SK-N-SH treated with all-trans-retinoic acid at 6 μM for 48 hours (cell line): ENCODE measurements at regions not wholly inside any gene's neighbourhood (a gene's known extent, or its start where the extent isn't known, plus 50 kb on each side); places are given as distances from the start of the nearest gene placed in this dataset.

Experiments used
- ATAC-seq: fragments of 200-7000 bp; cut with Tn5 transposase; 3 replicates; pipeline ENCODE4 v1.9.1; 2020; ENCODE audit warnings: mild to moderate bottlenecking, moderate library complexity
- ARNTL ChIP-seq: fragments of 450-650 bp; formaldehyde crosslinking; IDR thresholded peaks from 2 replicates; pipeline ENCODE4 v1.5.0; 2020; ENCODE audit warnings: low read depth, mild to moderate bottlenecking, moderate library complexity, borderline replicate concordance
- BACH2 ChIP-seq: fragments of 250-450 bp; sonication (Bioruptor Pico); IDR thresholded peaks from 2 replicates; pipeline ENCODE4 v1.9.0; 2021; ENCODE audit warnings: mild to moderate bottlenecking, borderline replicate concordance
- CREB5 ChIP-seq: fragments of 250-450 bp; sonication (Bioruptor Pico); IDR thresholded peaks from 2 replicates; pipeline ENCODE4 v1.5.1; 2020; ENCODE audit warnings: low read depth, mild to moderate bottlenecking, moderate library complexity
- CSRNP3 ChIP-seq: fragments of 250-450 bp; sonication (Bioruptor Pico); IDR thresholded peaks from 2 replicates; pipeline ENCODE4 v1.5.1; 2021; ENCODE audit warnings: mild to moderate bottlenecking, moderate library complexity
- ESRRG ChIP-seq: fragments of 250-450 bp; sonication (Bioruptor Pico); IDR thresholded peaks from 2 replicates; pipeline ENCODE4 v1.6.1; 2021; ENCODE audit warnings: mild to moderate bottlenecking
- GLIS3 ChIP-seq: fragments of 250-450 bp; sonication (Bioruptor Pico); IDR thresholded peaks from 2 replicates; pipeline ENCODE4 v1.5.0; 2020; ENCODE audit warnings: mild to moderate bottlenecking, moderate library complexity
- ISL1 ChIP-seq: fragments of 250-450 bp; sonication (Bioruptor Pico); IDR thresholded peaks from 2 replicates; pipeline ENCODE4 v2.1.2; 2022; ENCODE audit warnings: mild to moderate bottlenecking, moderate library complexity
- OSR1 ChIP-seq: fragments of 250-450 bp; sonication (Bioruptor Pico); IDR thresholded peaks from 2 replicates; pipeline ENCODE4 v1.8.0; 2022; ENCODE audit warnings: moderate library complexity, mild to moderate bottlenecking, inconsistent platforms
- PATZ1 ChIP-seq: fragments of 250-450 bp; sonication (Bioruptor Pico); IDR thresholded peaks from 2 replicates; pipeline ENCODE4 v1.8.0; 2020; ENCODE audit warnings: mild to moderate bottlenecking, moderate library complexity, borderline replicate concordance
- POU6F1 ChIP-seq: fragments of 250-450 bp; sonication (Bioruptor Pico); IDR thresholded peaks from 2 replicates; pipeline ENCODE4 v1.8.0; 2021; ENCODE audit warnings: low read depth, mild to moderate bottlenecking, moderate library complexity, borderline replicate concordance
- RARB ChIP-seq: fragments of 250-450 bp; sonication (Bioruptor Pico); IDR thresholded peaks from 2 replicates; pipeline ENCODE4 v1.8.0; 2021; ENCODE audit warnings: mild to moderate bottlenecking, moderate library complexity
- SNAI2 ChIP-seq: fragments of 250-450 bp; sonication (Bioruptor Pico); IDR thresholded peaks from 2 replicates; pipeline ENCODE4 v1.5.0; 2020; ENCODE audit warnings: mild to moderate bottlenecking, moderate library complexity
- TCF4 ChIP-seq: fragments of 250-450 bp; sonication (Bioruptor Pico); IDR thresholded peaks from 2 replicates; pipeline ENCODE4 v1.8.0; 2021; ENCODE audit warnings: mild to moderate bottlenecking, moderate library complexity, borderline replicate concordance
- TOX ChIP-seq: fragments of 250-450 bp; sonication (Bioruptor Pico); IDR thresholded peaks from 2 replicates; pipeline ENCODE4 v1.8.0; 2021; ENCODE audit warnings: mild to moderate bottlenecking, moderate library complexity, borderline replicate concordance
- TSHZ2 ChIP-seq: fragments of 250-450 bp; sonication (Bioruptor Pico); IDR thresholded peaks from 2 replicates; pipeline ENCODE4 v1.5.0; 2020; ENCODE audit warnings: mild to moderate bottlenecking, moderate library complexity
- ZC3H10 ChIP-seq: fragments of 250-450 bp; sonication (Bioruptor Pico); IDR thresholded peaks from 2 replicates; pipeline ENCODE4 v1.5.1; 2021; ENCODE audit warnings: mild to moderate bottlenecking, moderate library complexity
- ZFP3 ChIP-seq: fragments of 250-450 bp; sonication (Bioruptor Pico); IDR thresholded peaks from 2 replicates; pipeline ENCODE4 v1.5.0; 2020; ENCODE audit warnings: mild to moderate bottlenecking, moderate library complexity
- ZFP30 ChIP-seq: fragments of 450-650 bp; formaldehyde crosslinking; IDR thresholded peaks from 2 replicates; pipeline ENCODE4 v1.5.0; 2022; ENCODE audit warnings: mild to moderate bottlenecking, moderate library complexity
- ZNF565 ChIP-seq: fragments of 450-650 bp; formaldehyde crosslinking; conservative IDR thresholded peaks from 2 replicates; pipeline ENCODE4 v1.5.0; 2020; ENCODE audit warnings: low read depth, mild to moderate bottlenecking, moderate library complexity
- ZNF70 ChIP-seq: fragments of 450-650 bp; formaldehyde crosslinking; IDR thresholded peaks from 2 replicates; pipeline ENCODE4 v1.5.0; 2020; ENCODE audit warnings: mild to moderate bottlenecking, moderate library complexity
- ZNF8 ChIP-seq: fragments of 450-650 bp; formaldehyde crosslinking; IDR thresholded peaks from 2 replicates; pipeline ENCODE4 v1.5.0; 2020; ENCODE audit warnings: mild to moderate bottlenecking, moderate library complexity

GRCh38 chr16:55976815-55977214 lies 101.6 kb upstream of the CES5A start:
- TF ChIP-seq ZC3H10 (CRISPR knock-in tag) (no peak), ESRRG (CRISPR knock-in tag) (no peak)
- ATAC-seq = no peak

GRCh38 chr16:55971447-55971846 lies 96.3 kb upstream of the CES5A start:
- TF ChIP-seq ZFP3 (CRISPR knock-in tag) (no peak), OSR1 (no peak), TCF4 (CRISPR knock-in tag) (no peak)
- no peak for ATAC-seq

- TF ChIP-seq ARNTL (no peak), ZFP30 (CRISPR knock-in tag) (no peak), GLIS3 (CRISPR knock-in tag) (no peak), ESRRG (CRISPR knock-in tag) (no peak), TOX (CRISPR knock-in tag) (no peak)
- ATAC-seq = no peak
Observed at GRCh38 chr16:55968221-55968620, 93.0 kb upstream of the CES5A start.

- TF ChIP-seq CSRNP3 (CRISPR knock-in tag) (no peak), ZNF70 (CRISPR knock-in tag) (no peak), POU6F1 (CRISPR knock-in tag) (no peak), TCF4 (CRISPR knock-in tag) (no peak), CREB5 (CRISPR knock-in tag) (no peak), ZNF565 (CRISPR knock-in tag) (no peak), ZFP3 (CRISPR knock-in tag) (no peak), PATZ1 (CRISPR knock-in tag) (no peak), ZC3H10 (CRISPR knock-in tag) (no peak), ESRRG (CRISPR knock-in tag) (no peak), SNAI2 (no peak), ZNF8 (CRISPR knock-in tag) (no peak), BACH2 (CRISPR knock-in tag) (no peak), ARNTL (no peak), RARB (CRISPR knock-in tag) (no peak), ISL1 (CRISPR knock-in tag) (no peak), TSHZ2 (CRISPR knock-in tag) (no peak), GLIS3 (CRISPR knock-in tag) (no peak), ZFP30 (CRISPR knock-in tag) (no peak)
- ATAC-seq = no peak
Observed at GRCh38 chr16:55964923-55965475, 89.8 kb upstream of the CES5A start.
